ENCODE measurements at regions not wholly inside any gene's neighbourhood (a gene's known extent, or its start where the extent isn't known, plus 50 kb on each side); places are given as distances from the start of the nearest gene placed in this dataset.

DNA sequence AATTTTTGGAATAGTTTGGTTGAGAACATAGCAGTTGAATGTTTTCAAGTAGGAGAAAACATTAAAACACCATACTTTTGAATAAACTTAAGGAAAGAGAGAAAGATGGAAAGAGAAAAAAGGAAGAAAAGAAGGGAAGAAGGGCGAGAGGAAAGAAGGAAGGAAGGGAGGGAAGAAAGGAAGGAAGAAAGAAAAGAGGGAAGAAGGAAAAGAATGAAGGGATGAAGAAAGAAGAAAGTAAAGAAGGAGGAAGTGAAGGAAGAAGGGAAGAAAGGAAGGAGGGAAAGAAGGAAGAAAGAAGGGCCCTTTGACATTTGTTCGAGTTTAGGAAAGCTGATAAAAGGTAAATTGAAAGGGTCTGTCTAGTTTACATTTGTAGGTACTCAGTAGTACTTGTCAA, 482.7 kb downstream of the SIPA1L2 start:
- H3K27ac ChIP-seq (replicated peaks), result no peak overlapping the region
- H3K4me3 ChIP-seq (replicated peaks; ENCODE audit: insufficient read depth, low read length), result no peak overlapping the region
- H3K27me3 ChIP-seq (ENCODE audit: insufficient read depth, poor library complexity, severe bottlenecking), result no peaks in the 10 kb centered on the region
- TF ChIP-seq, protein P1, sequence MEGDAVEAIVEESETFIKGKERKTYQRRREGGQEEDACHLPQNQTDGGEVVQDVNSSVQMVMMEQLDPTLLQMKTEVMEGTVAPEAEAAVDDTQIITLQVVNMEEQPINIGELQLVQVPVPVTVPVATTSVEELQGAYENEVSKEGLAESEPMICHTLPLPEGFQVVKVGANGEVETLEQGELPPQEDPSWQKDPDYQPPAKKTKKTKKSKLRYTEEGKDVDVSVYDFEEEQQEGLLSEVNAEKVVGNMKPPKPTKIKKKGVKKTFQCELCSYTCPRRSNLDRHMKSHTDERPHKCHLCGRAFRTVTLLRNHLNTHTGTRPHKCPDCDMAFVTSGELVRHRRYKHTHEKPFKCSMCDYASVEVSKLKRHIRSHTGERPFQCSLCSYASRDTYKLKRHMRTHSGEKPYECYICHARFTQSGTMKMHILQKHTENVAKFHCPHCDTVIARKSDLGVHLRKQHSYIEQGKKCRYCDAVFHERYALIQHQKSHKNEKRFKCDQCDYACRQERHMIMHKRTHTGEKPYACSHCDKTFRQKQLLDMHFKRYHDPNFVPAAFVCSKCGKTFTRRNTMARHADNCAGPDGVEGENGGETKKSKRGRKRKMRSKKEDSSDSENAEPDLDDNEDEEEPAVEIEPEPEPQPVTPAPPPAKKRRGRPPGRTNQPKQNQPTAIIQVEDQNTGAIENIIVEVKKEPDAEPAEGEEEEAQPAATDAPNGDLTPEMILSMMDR (IDR thresholded peaks at IDR 0.05; ENCODE audit: insufficient read depth, low read length), result no peak
- TF ChIP-seq, protein P2, sequence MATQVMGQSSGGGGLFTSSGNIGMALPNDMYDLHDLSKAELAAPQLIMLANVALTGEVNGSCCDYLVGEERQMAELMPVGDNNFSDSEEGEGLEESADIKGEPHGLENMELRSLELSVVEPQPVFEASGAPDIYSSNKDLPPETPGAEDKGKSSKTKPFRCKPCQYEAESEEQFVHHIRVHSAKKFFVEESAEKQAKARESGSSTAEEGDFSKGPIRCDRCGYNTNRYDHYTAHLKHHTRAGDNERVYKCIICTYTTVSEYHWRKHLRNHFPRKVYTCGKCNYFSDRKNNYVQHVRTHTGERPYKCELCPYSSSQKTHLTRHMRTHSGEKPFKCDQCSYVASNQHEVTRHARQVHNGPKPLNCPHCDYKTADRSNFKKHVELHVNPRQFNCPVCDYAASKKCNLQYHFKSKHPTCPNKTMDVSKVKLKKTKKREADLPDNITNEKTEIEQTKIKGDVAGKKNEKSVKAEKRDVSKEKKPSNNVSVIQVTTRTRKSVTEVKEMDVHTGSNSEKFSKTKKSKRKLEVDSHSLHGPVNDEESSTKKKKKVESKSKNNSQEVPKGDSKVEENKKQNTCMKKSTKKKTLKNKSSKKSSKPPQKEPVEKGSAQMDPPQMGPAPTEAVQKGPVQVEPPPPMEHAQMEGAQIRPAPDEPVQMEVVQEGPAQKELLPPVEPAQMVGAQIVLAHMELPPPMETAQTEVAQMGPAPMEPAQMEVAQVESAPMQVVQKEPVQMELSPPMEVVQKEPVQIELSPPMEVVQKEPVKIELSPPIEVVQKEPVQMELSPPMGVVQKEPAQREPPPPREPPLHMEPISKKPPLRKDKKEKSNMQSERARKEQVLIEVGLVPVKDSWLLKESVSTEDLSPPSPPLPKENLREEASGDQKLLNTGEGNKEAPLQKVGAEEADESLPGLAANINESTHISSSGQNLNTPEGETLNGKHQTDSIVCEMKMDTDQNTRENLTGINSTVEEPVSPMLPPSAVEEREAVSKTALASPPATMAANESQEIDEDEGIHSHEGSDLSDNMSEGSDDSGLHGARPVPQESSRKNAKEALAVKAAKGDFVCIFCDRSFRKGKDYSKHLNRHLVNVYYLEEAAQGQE (IDR thresholded peaks at IDR 0.05; ENCODE audit: insufficient replicate concordance, low read depth), result no peak
- no peak for TF ChIP-seq GABPA (IDR thresholded peaks at IDR 0.05; ENCODE audit: low read depth)
- no peak for TF ChIP-seq POLR2AphosphoS5 (IDR thresholded peaks at IDR 0.05; ENCODE audit: low read depth)
- no peak for TF ChIP-seq SPI1 (IDR thresholded peaks at IDR 0.05; ENCODE audit: borderline replicate concordance, low read depth)
- no peak for DNase-seq (ENCODE audit: low read depth in 1 of 2, low spot score in 1 of 2)

DNA sequence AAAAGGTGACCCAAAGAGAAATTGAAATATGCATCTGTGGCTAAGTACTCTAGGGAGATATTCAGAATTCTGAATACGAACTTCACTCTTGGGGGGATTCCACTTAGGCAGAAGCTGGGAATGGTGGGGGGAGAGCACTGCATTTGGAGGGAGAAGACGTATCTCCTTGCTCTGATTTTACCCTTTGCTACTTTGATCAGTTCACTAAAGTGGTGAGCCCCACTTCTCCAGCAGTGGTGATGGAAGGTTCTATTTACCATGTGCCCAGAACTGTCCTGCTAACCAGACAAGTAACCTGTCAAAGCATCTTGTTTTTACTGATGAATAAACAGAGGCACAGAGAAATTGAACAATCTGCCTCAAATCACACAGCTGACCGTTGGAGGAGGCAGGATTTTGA, 483.4 kb downstream of the SIPA1L2 start:
- no peaks in the 10 kb centered on the region for H3K27me3 ChIP-seq (ENCODE audit: insufficient read depth, poor library complexity, severe bottlenecking)
- H3K4me3 ChIP-seq (replicated peaks; ENCODE audit: insufficient read depth, low read length), result no peak overlapping the region
- TF ChIP-seq GABPA (IDR thresholded peaks at IDR 0.05; ENCODE audit: low read depth) (no peak), SPI1 (IDR thresholded peaks at IDR 0.05; ENCODE audit: borderline replicate concordance, low read depth) (no peak), POLR2AphosphoS5 (IDR thresholded peaks at IDR 0.05; ENCODE audit: low read depth) (no peak)
- TF ChIP-seq, protein P2 (IDR thresholded peaks at IDR 0.05; ENCODE audit: insufficient replicate concordance, low read depth), result no peak
- TF ChIP-seq, protein P1 (IDR thresholded peaks at IDR 0.05; ENCODE audit: insufficient read depth, low read length), result no peak
- DNase-seq (ENCODE audit: low read depth in 1 of 2, low spot score in 1 of 2), result no peak
- no peak overlapping the region for H3K27ac ChIP-seq (replicated peaks)

DNA sequence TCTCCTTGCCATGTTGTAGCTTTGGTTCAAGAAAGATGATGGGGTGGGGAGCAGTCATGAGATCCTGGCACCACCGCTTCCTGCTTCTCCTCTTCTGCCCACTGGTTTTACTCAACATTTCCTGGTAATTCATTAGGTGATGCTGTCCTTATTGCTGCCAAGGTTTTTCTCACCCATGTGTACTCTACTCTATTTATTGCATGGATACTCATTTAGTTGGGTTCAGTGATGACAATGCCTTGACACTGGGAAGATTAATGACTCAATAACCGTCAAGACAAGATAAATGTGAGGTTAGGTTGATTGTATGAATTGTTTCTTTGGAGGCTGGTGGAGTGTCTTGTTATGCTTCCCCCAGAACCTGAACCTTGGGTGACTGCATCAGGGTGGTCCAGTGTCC, 484.2 kb downstream of the SIPA1L2 start:
- TF ChIP-seq, protein P1 (IDR thresholded peaks at IDR 0.05; ENCODE audit: insufficient read depth, low read length), result no peak
- no peak for TF ChIP-seq SPI1 (IDR thresholded peaks at IDR 0.05; ENCODE audit: borderline replicate concordance, low read depth)
- no peak for TF ChIP-seq GABPA (IDR thresholded peaks at IDR 0.05; ENCODE audit: low read depth)
- TF ChIP-seq, protein P2 (IDR thresholded peaks at IDR 0.05; ENCODE audit: insufficient replicate concordance, low read depth), result no peak
- no peak for TF ChIP-seq POLR2AphosphoS5 (IDR thresholded peaks at IDR 0.05; ENCODE audit: low read depth)
- H3K4me3 ChIP-seq (replicated peaks; ENCODE audit: insufficient read depth, low read length), result no peak overlapping the region
- H3K27me3 ChIP-seq (ENCODE audit: insufficient read depth, poor library complexity, severe bottlenecking), result no peaks in the 10 kb centered on the region
- no peak for DNase-seq (ENCODE audit: low read depth in 1 of 2, low spot score in 1 of 2)
- H3K27ac ChIP-seq (replicated peaks), result no peak overlapping the region
